ENCODE measurements at regions not wholly inside any gene's neighbourhood (a gene's known extent, or its start where the extent isn't known, plus 50 kb on each side); places are given as distances from the start of the nearest gene placed in this dataset.

- TF ChIP-seq RXRA (IDR thresholded peaks at IDR 0.05) (no peak), SP1 (IDR thresholded peaks at IDR 0.05) (no peak), TAF1 (conservative IDR thresholded peaks at IDR 0.05) (no peak), ATF3 (IDR thresholded peaks at IDR 0.05) (no peak), HNF4A (conservative IDR thresholded peaks at IDR 0.05) (no peak), EGR1 (IDR thresholded peaks at IDR 0.05; ENCODE audit: low read depth in 2 of 2) (no peak), HNF4G (IDR thresholded peaks at IDR 0.05) (no peak)
Observed at GRCh38 chr10:47087667-47088066, 176.4 kb downstream of the PTPN20 start (continued).

GRCh38 chr10:47088656-47089354 lies 177.6 kb downstream of the PTPN20 start:
- no peaks in the 10 kb centered on the region for H3K36me3 ChIP-seq (ENCODE audit: control insufficient read depth in 4 of 4, insufficient read depth in 3 of 4, low read depth in 1 of 4, low read length in 3 of 4)
- WGBS = 86% methylated on average over 10 of the region's 10 CpGs
- H3K27ac ChIP-seq (ENCODE audit: low read depth in 1 of 2, low read length in 2 of 2) = no peak overlapping the region
- no peak for TF ChIP-seq JUND (IDR thresholded peaks at IDR 0.05)
- TF ChIP-seq, protein P1, sequence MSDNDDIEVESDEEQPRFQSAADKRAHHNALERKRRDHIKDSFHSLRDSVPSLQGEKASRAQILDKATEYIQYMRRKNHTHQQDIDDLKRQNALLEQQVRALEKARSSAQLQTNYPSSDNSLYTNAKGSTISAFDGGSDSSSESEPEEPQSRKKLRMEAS (IDR thresholded peaks at IDR 0.05) = no peak
- no peak for TF ChIP-seq YY1 (IDR thresholded peaks at IDR 0.05)
- no peak for TF ChIP-seq HNF4A (conservative IDR thresholded peaks at IDR 0.05)
- no peak for TF ChIP-seq SP1 (IDR thresholded peaks at IDR 0.05)
- TF ChIP-seq NR2F2 (IDR thresholded peaks at IDR 0.05) = no peak
- no peaks in the 10 kb centered on the region for H3K9me3 ChIP-seq (ENCODE audit: control insufficient read depth in 4 of 4, low read length in 3 of 4)
- no peak overlapping the region for H3K4me3 ChIP-seq (ENCODE audit: low read depth in 1 of 3, low read length in 3 of 3)
- H3K4me1 ChIP-seq (ENCODE audit: control insufficient read depth in 4 of 4, insufficient read depth in 4 of 4, low read length in 3 of 4) = no peaks in the 10 kb centered on the region
- no peak for DNase-seq (ENCODE audit: low spot score)
- H3K9ac ChIP-seq (ENCODE audit: low read depth in 1 of 2, low read length in 2 of 2) = no peak overlapping the region
- no peaks in the 10 kb centered on the region for H3K27me3 ChIP-seq (ENCODE audit: control insufficient read depth in 4 of 4, insufficient read depth in 4 of 4, low read length in 3 of 4)

GRCh38 chr10:47090042-47090441 lies 178.8 kb downstream of the PTPN20 start:
- WGBS = 92% methylated on average over 3 of the region's 3 CpGs
- no peaks in the 10 kb centered on the region for H3K27me3 ChIP-seq (ENCODE audit: control insufficient read depth in 4 of 4, insufficient read depth in 4 of 4, low read length in 3 of 4)
- TF ChIP-seq, protein P1 (IDR thresholded peaks at IDR 0.05) = no peak
- no peak for TF ChIP-seq RXRA (IDR thresholded peaks at IDR 0.05)
- no peak for TF ChIP-seq HNF4G (IDR thresholded peaks at IDR 0.05)
- TF ChIP-seq SP1 (IDR thresholded peaks at IDR 0.05) = no peak
- TF ChIP-seq REST (IDR thresholded peaks at IDR 0.05) = no peak
- TF ChIP-seq NR2F2 (IDR thresholded peaks at IDR 0.05) = no peak
- TF ChIP-seq HNF4A (conservative IDR thresholded peaks at IDR 0.05) = no peak
- TF ChIP-seq YY1 (IDR thresholded peaks at IDR 0.05) = no peak
- no peak for TF ChIP-seq FOXA1 (IDR thresholded peaks at IDR 0.05)
- TF ChIP-seq ZBTB33 (IDR thresholded peaks at IDR 0.05) = no peak
- no peak for TF ChIP-seq GABPA (IDR thresholded peaks at IDR 0.05 in 1 of 2, conservative IDR thresholded peaks at IDR 0.05 in 1 of 2)
- TF ChIP-seq JUND (IDR thresholded peaks at IDR 0.05) = no peak
- no peak for TF ChIP-seq ATF3 (IDR thresholded peaks at IDR 0.05)
- TF ChIP-seq FOXA2 (IDR thresholded peaks at IDR 0.05) = no peak
- H3K36me3 ChIP-seq (ENCODE audit: control insufficient read depth in 4 of 4, insufficient read depth in 3 of 4, low read depth in 1 of 4, low read length in 3 of 4) = no peaks in the 10 kb centered on the region
- no peak for DNase-seq (ENCODE audit: low spot score)
- no peak overlapping the region for H3K27ac ChIP-seq (ENCODE audit: low read depth in 1 of 2, low read length in 2 of 2)
- H3K9me3 ChIP-seq (ENCODE audit: control insufficient read depth in 4 of 4, low read length in 3 of 4) = no peaks in the 10 kb centered on the region
- H3K9ac ChIP-seq (ENCODE audit: low read depth in 1 of 2, low read length in 2 of 2) = no peak overlapping the region
- H3K4me1 ChIP-seq (ENCODE audit: control insufficient read depth in 4 of 4, insufficient read depth in 4 of 4, low read length in 3 of 4) = no peaks in the 10 kb centered on the region
- no peak overlapping the region for H3K4me3 ChIP-seq (ENCODE audit: low read depth in 1 of 3, low read length in 3 of 3)

Measured in liver (tissue), 7 donors.